Activated CD4-positive, alpha-beta memory T cell treated with anti-CD3 and anti-CD28 coated beads for 36 hours (primary cell): ENCODE measurements at regions not wholly inside any gene's neighbourhood (a gene's known extent, or its start where the extent isn't known, plus 50 kb on each side); places are given as distances from the start of the nearest gene placed in this dataset.

Source experiments
- CTCF ChIA-PET: fragments of 350-600 bp; sonication (Branson Sonifier 250); formaldehyde crosslinking; loops from one replicate; lab custom pipeline; 2021; ENCODE audit warnings: antibody characterized with exemption, inconsistent platforms; lab: Charles Lee
- POLR2A ChIA-PET: fragments of 350-600 bp; sonication (Branson Sonifier 250); formaldehyde crosslinking; loops from one replicate; lab custom pipeline; 2021; ENCODE audit warnings: antibody characterized with exemption; lab: Charles Lee
- DNase-seq: peaks from one replicate; pipeline ENCODE4 v3.0.0-alpha.2; 2020
- H3K27ac Mint-ChIP-seq: one replicate; pipeline ENCODE4 v1.8.0; 2021; ENCODE audit warnings: mixed read lengths
- H3K27me3 Mint-ChIP-seq: one replicate; pipeline ENCODE4 v1.8.0; 2021; ENCODE audit warnings: mixed read lengths
- H3K36me3 Mint-ChIP-seq: one replicate; pipeline ENCODE4 v1.8.0; 2021; ENCODE audit warnings: mixed read lengths
- H3K4me1 Mint-ChIP-seq: one replicate; pipeline ENCODE4 v1.8.0; 2021; ENCODE audit warnings: low read depth, mixed read lengths
- H3K4me3 Mint-ChIP-seq: one replicate; pipeline ENCODE4 v1.8.0; 2021; ENCODE audit warnings: mild to moderate bottlenecking, mixed read lengths
- H3K9me3 Mint-ChIP-seq: one replicate; pipeline ENCODE4 v1.8.0; 2021; ENCODE audit warnings: mixed read lengths
- intact Hi-C: fragments of 100-400 bp; cut with micrococcal nuclease; formaldehyde crosslinking; loops from one replicate; pipeline ENCODE4 v1.15.1; 2023

GRCh38 chr6:77403424-77403823 lies 59.9 kb downstream of the HTR1B start:
- ChIA-PET POLR2A (no interaction called here), CTCF (no interaction called here)
- H3K4me3 Mint-ChIP-seq, result no peak overlapping the region
- H3K27me3 Mint-ChIP-seq, result no peaks in the 10 kb centered on the region
- no peaks in the 10 kb centered on the region for H3K4me1 Mint-ChIP-seq
- H3K36me3 Mint-ChIP-seq, result no peaks in the 10 kb centered on the region
- H3K27ac Mint-ChIP-seq, result no peak overlapping the region
- intact Hi-C loops, result no loop called here
- no peak for DNase-seq
- H3K9me3 Mint-ChIP-seq, result no peaks in the 10 kb centered on the region

DNA sequence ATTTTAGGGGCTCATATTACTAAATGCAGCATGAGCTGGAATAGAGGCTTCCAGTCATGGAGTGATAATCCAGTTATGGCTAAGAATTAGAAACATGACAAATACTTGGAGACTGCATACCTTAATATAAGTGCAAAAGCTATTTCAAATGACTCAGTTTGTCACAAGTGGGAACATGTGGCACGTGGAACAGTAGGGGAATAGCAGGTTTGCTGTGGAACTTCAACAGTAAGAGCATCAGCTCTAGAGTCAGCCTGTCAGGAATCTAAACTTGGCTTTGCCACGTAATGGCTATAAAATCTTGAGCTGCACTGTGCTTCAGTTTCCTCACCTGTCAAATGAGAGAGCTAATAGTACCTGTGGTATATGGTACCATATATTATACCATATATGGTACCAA lies 62.1 kb downstream of the HTR1B start:
- Mint-ChIP-seq H3K27ac (no peak overlapping the region), H3K27me3 (no peaks in the 10 kb centered on the region), H3K9me3 (no peaks in the 10 kb centered on the region), H3K36me3 (no peaks in the 10 kb centered on the region), H3K4me3 (no peak overlapping the region), H3K4me1 (no peaks in the 10 kb centered on the region)
- POLR2A ChIA-PET, result no interaction called here
- intact Hi-C loops, result no loop called here
- DNase-seq, result no peak
- CTCF ChIA-PET, result no interaction called here

DNA sequence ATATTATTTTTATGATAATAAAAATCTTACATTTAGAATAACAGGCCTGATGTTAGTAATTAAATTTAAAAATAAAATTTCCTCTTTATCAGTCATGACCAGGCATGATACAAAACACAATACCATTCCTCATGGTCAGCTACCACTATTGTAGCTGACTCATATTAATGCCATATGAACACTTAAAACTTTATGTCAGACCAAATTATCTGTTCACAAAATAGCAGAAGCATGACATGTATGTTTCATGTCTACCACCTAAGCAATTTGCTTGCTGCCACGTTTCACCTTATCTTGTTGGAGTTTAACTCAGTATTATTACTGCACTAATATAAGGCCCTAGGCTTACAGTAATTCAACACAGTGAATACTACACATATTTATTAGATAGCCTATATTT lies 65.7 kb downstream of the HTR1B start:
- ChIA-PET POLR2A (no interaction called here), CTCF (no interaction called here)
- DNase-seq, result no peak
- Mint-ChIP-seq H3K36me3 (no peaks in the 10 kb centered on the region), H3K4me1 (no peaks in the 10 kb centered on the region), H3K4me3 (no peak overlapping the region), H3K9me3 (no peaks in the 10 kb centered on the region), H3K27me3 (no peaks in the 10 kb centered on the region), H3K27ac (no peak overlapping the region)
- intact Hi-C loops, result no loop called here

- peaks cover 2% of the 10 kb centered on the region for H3K9me3 Mint-ChIP-seq
- intact Hi-C loops, result no loop called here
- H3K4me3 Mint-ChIP-seq, result no peak overlapping the region
- no peaks in the 10 kb centered on the region for H3K4me1 Mint-ChIP-seq
- ChIA-PET POLR2A (no interaction called here), CTCF (no interaction called here)
- no peak overlapping the region for H3K27ac Mint-ChIP-seq
- H3K27me3 Mint-ChIP-seq, result no peaks in the 10 kb centered on the region
- DNase-seq, result no peak
- no peaks in the 10 kb centered on the region for H3K36me3 Mint-ChIP-seq
Observed at GRCh38 chr6:77389402-77389801, 73.9 kb downstream of the HTR1B start.

DNA sequence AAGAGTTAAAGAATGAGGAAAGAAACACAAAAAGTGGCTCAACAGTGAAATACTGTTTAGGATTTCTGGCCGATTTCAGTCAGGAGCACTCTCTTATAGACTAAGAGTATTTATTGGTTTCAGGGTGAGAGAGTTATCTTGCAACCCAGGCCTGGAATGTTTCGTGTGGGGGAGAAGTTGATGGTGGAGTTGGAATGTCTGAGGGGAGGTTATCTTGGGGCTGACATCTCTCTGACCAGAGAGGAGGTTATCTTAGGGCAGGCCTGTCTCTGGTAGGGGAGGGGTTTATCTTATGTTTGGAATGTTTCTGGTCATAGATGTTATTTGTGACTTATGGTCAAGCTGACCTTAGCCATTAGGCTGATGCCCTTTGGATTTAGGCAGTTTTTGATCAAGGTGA lies 80.3 kb downstream of the HTR1B start:
- Mint-ChIP-seq H3K9me3 (peaks cover 6% of the 10 kb centered on the region), H3K36me3 (no peaks in the 10 kb centered on the region), H3K4me3 (no peak overlapping the region), H3K4me1 (no peaks in the 10 kb centered on the region), H3K27ac (no peak overlapping the region), H3K27me3 (no peaks in the 10 kb centered on the region)
- no peak for DNase-seq
- CTCF ChIA-PET, result no interaction called here
- intact Hi-C loops, result no loop called here
- POLR2A ChIA-PET, result no interaction called here

DNA sequence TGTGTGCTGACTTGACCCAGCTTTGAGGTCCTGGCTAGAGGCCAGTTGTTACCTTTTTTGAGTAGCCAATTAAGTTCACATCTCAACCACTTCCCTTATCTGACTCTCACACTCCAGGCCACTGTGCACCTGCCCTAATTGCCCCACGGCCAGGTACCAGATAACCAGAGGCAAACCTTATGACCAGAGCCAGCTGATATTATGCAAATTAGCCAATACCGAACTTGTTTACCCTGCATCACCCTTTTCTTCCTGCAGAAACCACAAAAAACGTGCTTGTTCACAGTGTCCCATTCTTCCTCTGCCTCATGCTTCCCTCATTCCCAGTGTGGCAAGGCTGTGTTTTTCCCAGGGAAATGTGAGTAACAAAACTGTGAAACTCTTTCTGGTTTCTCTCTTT lies 89.3 kb downstream of the HTR1B start:
- ChIA-PET POLR2A (no interaction called here), CTCF (no interaction called here)
- Mint-ChIP-seq H3K9me3 (no peaks in the 10 kb centered on the region), H3K27me3 (no peaks in the 10 kb centered on the region), H3K4me3 (no peak overlapping the region), H3K36me3 (no peaks in the 10 kb centered on the region), H3K27ac (no peak overlapping the region), H3K4me1 (no peaks in the 10 kb centered on the region)
- no peak for DNase-seq
- intact Hi-C loops, result no loop called here

GRCh38 chr6:77371748-77372147 lies 91.5 kb downstream of the HTR1B start:
- no peak overlapping the region for H3K27ac Mint-ChIP-seq
- no peak overlapping the region for H3K4me3 Mint-ChIP-seq
- H3K27me3 Mint-ChIP-seq, result no peaks in the 10 kb centered on the region
- H3K36me3 Mint-ChIP-seq, result no peaks in the 10 kb centered on the region
- CTCF ChIA-PET, result no interaction called here
- intact Hi-C loops, result no loop called here
- DNase-seq, result no peak
- no peaks in the 10 kb centered on the region for H3K9me3 Mint-ChIP-seq
- H3K4me1 Mint-ChIP-seq, result no peaks in the 10 kb centered on the region
- POLR2A ChIA-PET, result no interaction called here

DNA sequence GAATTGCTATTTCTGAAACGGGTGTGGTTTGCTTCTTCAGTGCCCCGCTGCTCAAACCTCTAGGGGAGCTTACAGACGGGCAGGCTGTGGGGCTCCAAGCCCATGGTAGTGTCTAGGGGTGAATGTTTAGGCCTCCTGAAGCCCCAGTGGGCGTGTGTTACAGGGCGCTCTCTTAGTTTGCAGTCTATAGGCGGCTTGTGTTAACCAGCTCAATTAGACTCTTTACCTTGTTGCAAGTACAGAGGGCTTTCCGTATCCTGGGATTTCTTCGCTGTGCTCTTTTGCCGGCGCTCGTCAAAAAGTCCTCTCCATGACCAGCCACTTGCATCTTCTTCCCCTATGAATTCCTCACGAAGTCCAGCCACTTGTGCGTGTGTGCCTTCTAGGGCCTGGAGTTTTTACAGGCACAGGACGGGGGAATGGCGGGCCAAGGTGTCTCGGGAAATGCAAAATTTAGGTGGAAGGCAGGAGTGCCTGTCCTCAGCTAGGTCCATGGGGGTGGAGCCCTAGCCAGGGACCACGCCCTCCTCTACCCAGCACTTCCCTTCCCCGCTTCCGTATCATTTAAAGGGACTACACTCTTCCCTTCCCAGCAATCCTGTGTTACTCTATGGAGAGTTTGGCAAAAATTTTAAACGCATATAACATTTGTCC lies 94.5 kb downstream of the HTR1B start:
- Mint-ChIP-seq H3K27ac (no peak overlapping the region), H3K4me3 (no peak overlapping the region), H3K27me3 (no peaks in the 10 kb centered on the region), H3K9me3 (peaks cover 2% of the 10 kb centered on the region), H3K36me3 (no peaks in the 10 kb centered on the region), H3K4me1 (no peaks in the 10 kb centered on the region)
- ChIA-PET POLR2A (no interaction called here), CTCF (no interaction called here)
- intact Hi-C loops, result no loop called here
- no peak for DNase-seq

- Mint-ChIP-seq H3K4me1 (no peaks in the 10 kb centered on the region), H3K27me3 (no peaks in the 10 kb centered on the region), H3K9me3 (peaks cover 3% of the 10 kb centered on the region), H3K27ac (no peak overlapping the region), H3K36me3 (no peaks in the 10 kb centered on the region), H3K4me3 (no peak overlapping the region)
- POLR2A ChIA-PET, result no interaction called here
- intact Hi-C loops, result no loop called here
- CTCF ChIA-PET, result no interaction called here
- DNase-seq, result no peak
Observed at GRCh38 chr6:77366798-77367197, 96.5 kb downstream of the HTR1B start.

GRCh38 chr6:77363702-77364101 lies 99.6 kb downstream of the HTR1B start:
- no peak overlapping the region for H3K27ac Mint-ChIP-seq

GRCh38 chr6:77362055-77362454 lies 101.2 kb downstream of the HTR1B start:
- no peak for DNase-seq
- Mint-ChIP-seq H3K4me3 (no peak overlapping the region), H3K36me3 (no peaks in the 10 kb centered on the region), H3K9me3 (peaks cover 3% of the 10 kb centered on the region), H3K4me1 (no peaks in the 10 kb centered on the region), H3K27me3 (no peaks in the 10 kb centered on the region), H3K27ac (no peak overlapping the region)
- ChIA-PET POLR2A (no interaction called here), CTCF (no interaction called here)
- intact Hi-C loops, result no loop called here

More at GRCh38 chr6:77363702-77364101, 99.6 kb downstream of the HTR1B start:
- CTCF ChIA-PET, result no interaction called here
- POLR2A ChIA-PET, result no interaction called here
- Mint-ChIP-seq H3K27me3 (no peaks in the 10 kb centered on the region), H3K9me3 (peaks cover 3% of the 10 kb centered on the region), H3K4me1 (no peaks in the 10 kb centered on the region), H3K36me3 (no peaks in the 10 kb centered on the region), H3K4me3 (no peak overlapping the region)
- no peak for DNase-seq
- intact Hi-C loops, result no loop called here

- POLR2A ChIA-PET, result no interaction called here
- intact Hi-C loops, result no loop called here
- Mint-ChIP-seq H3K27me3 (no peaks in the 10 kb centered on the region), H3K4me1 (no peaks in the 10 kb centered on the region), H3K4me3 (no peak overlapping the region), H3K27ac (no peak overlapping the region), H3K36me3 (no peaks in the 10 kb centered on the region), H3K9me3 (peaks cover 2% of the 10 kb centered on the region)
- no peak for DNase-seq
- CTCF ChIA-PET, result no interaction called here
Observed at GRCh38 chr6:77361018-77361417, 102.3 kb downstream of the HTR1B start.

GRCh38 chr6:77356821-77357220 lies 106.5 kb downstream of the HTR1B start:
- CTCF ChIA-PET, result no interaction called here
- Mint-ChIP-seq H3K36me3 (no peaks in the 10 kb centered on the region), H3K4me3 (no peak overlapping the region), H3K4me1 (no peaks in the 10 kb centered on the region), H3K9me3 (peaks cover 2% of the 10 kb centered on the region), H3K27me3 (no peaks in the 10 kb centered on the region), H3K27ac (no peak overlapping the region)
- POLR2A ChIA-PET, result interaction anchor here (0.8 kb wide), 1 partner anchor 221 kb away, joined by 3 read pairs; no protein-coding TSS in a partner anchor
- no peak for DNase-seq
- intact Hi-C loops, result no loop called here
